ENCODE measurements at regions not wholly inside any gene's neighbourhood (a gene's known extent, or its start where the extent isn't known, plus 50 kb on each side); places are given as distances from the start of the nearest gene placed in this dataset.

- TF ChIP-seq, protein P1, sequence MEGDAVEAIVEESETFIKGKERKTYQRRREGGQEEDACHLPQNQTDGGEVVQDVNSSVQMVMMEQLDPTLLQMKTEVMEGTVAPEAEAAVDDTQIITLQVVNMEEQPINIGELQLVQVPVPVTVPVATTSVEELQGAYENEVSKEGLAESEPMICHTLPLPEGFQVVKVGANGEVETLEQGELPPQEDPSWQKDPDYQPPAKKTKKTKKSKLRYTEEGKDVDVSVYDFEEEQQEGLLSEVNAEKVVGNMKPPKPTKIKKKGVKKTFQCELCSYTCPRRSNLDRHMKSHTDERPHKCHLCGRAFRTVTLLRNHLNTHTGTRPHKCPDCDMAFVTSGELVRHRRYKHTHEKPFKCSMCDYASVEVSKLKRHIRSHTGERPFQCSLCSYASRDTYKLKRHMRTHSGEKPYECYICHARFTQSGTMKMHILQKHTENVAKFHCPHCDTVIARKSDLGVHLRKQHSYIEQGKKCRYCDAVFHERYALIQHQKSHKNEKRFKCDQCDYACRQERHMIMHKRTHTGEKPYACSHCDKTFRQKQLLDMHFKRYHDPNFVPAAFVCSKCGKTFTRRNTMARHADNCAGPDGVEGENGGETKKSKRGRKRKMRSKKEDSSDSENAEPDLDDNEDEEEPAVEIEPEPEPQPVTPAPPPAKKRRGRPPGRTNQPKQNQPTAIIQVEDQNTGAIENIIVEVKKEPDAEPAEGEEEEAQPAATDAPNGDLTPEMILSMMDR (IDR thresholded peaks at IDR 0.05): no peak
- no peak for TF ChIP-seq POLR2A (IDR thresholded peaks at IDR 0.05)
Measured at GRCh38 chr9:27629425-27629824, 56.1 kb upstream of the C9orf72 start.

All from thyroid gland (tissue), 4 donors.